GM12878 (cell line): ENCODE measurements at regions not wholly inside any gene's neighbourhood (a gene's known extent, or its start where the extent isn't known, plus 50 kb on each side); places are given as distances from the start of the nearest gene placed in this dataset.

Source experiments
- ATAC-seq: fragments of 200-7000 bp; cut with Tn5 transposase; 3 replicates; pipeline ENCODE4 v1.9.1; 2020; ENCODE audit warnings: mild to moderate bottlenecking, moderate library complexity
- BruUV-seq: library from RNA; stranded (reverse); fragments of 400-500 nt; replicated peaks from 2 replicates; lab custom pipeline; 2021; lab: Mats Ljungman, UMichigan
- CTCF ChIA-PET: fragments of 300-600 bp; sonication (Branson Sonifier 250); formaldehyde crosslinking; extraction: SDS; loops from one replicate; lab custom pipeline; 2021; ENCODE audit warnings: inconsistent platforms; lab: Yijun Ruan, JAX
- POLR2A ChIA-PET: fragments of 350-600 bp; formaldehyde crosslinking; extraction: SDS; loops from one replicate; lab custom pipeline; 2021; ENCODE audit warnings: inconsistent platforms; lab: Charles Lee
- RAD21 ChIA-PET: fragments of 300-600 bp; sonication (Branson Sonifier 250); formaldehyde crosslinking; loops from one replicate; lab custom pipeline; 2023; ENCODE audit warnings: antibody characterized with exemption; ENCODE audit not compliant: unreplicated experiment; lab: Charles Lee
- SMC1A ChIA-PET: fragments of 300-600 bp; sonication (Branson Sonifier 250); formaldehyde crosslinking; loops from one replicate; lab custom pipeline; 2023; ENCODE audit not compliant: unreplicated experiment, uncharacterized antibody; lab: Charles Lee
- DNase-seq: peaks from one replicate; pipeline ENCODE4 v3.0.0-alpha.2; 2011; ENCODE audit warnings: low read depth, low spot score
- FAIRE-seq: peaks from 3 replicates; lab custom pipeline; 2011; peaks lifted over from hg19 to GRCh38; lab: Jason Lieb, UNC
- H2AFZ ChIP-seq: 2 replicates; pipeline ENCODE4 v1.6.0; 2011; ENCODE audit warnings: low read depth, low read length, control low read depth; ENCODE audit not compliant: control insufficient read depth
- H3K27ac ChIP-seq: 2 replicates; pipeline ENCODE4 v1.5.1; 2011; ENCODE audit warnings: control low read depth; ENCODE audit not compliant: control insufficient read depth, insufficient read depth
- H3K27me3 ChIP-seq, 2 experiments: replicated peaks in 1 of 2; 2 replicates each; pipeline versions ENCODE4 v1.6.0 to v1.6.1; 2011; ENCODE audit warnings: low read length in 1 of 2; ENCODE audit not compliant: control insufficient read depth in 2 of 2, insufficient read depth in 2 of 2
- H3K36me3 ChIP-seq, 2 experiments: 2 replicates each; pipeline ENCODE4 v1.5.1; 2011; ENCODE audit warnings: low read length in 1 of 2; ENCODE audit not compliant: control insufficient read depth in 2 of 2, insufficient read depth in 2 of 2
- H3K4me1 ChIP-seq: 2 replicates; pipeline ENCODE4 v1.6.1; 2011; ENCODE audit warnings: mild to moderate bottlenecking, low read length, moderate library complexity, mixed read lengths; ENCODE audit not compliant: control insufficient read depth, insufficient read depth
- H3K4me2 ChIP-seq: 2 replicates; pipeline ENCODE4 v1.6.0; 2011; ENCODE audit warnings: control low read depth; ENCODE audit not compliant: control insufficient read depth, insufficient read depth
- H3K4me3 ChIP-seq: fragments of 200-600 bp; sonication (generic); 2 replicates; pipeline ENCODE4 v1.5.1; 2016
- H3K79me2 ChIP-seq: 2 replicates; pipeline ENCODE4 v1.6.0; 2011; ENCODE audit warnings: low read length; ENCODE audit not compliant: control insufficient read depth, insufficient read depth
- H3K9ac ChIP-seq: 2 replicates; pipeline ENCODE4 v1.8.0; 2011; ENCODE audit warnings: low read length, control low read depth, mixed read lengths; ENCODE audit not compliant: control insufficient read depth, insufficient read depth
- H3K9me3 ChIP-seq: replicated peaks from 3 replicates; pipeline ENCODE4 v1.5.1; 2011; ENCODE audit warnings: mild to moderate bottlenecking, low read length; ENCODE audit not compliant: control insufficient read depth, insufficient read depth
- H4K20me1 ChIP-seq: 2 replicates; pipeline ENCODE4 v1.6.0; 2011; ENCODE audit not compliant: control insufficient read depth, insufficient read depth
- KLF5 ChIP-seq: fragments of 450-650 bp; IDR thresholded peaks from 2 replicates; pipeline ENCODE4 v1.6.1; 2014; ENCODE audit warnings: mild to moderate bottlenecking; ENCODE audit not compliant: partially characterized antibody
- LARP7 ChIP-seq: fragments of 450-650 bp; IDR thresholded peaks from 2 replicates; pipeline ENCODE4 v1.6.1; 2017; ENCODE audit warnings: mild to moderate bottlenecking
- MYB ChIP-seq: fragments of 150-350 bp; IDR thresholded peaks from 2 replicates; pipeline ENCODE4 v1.6.1; 2014; ENCODE audit warnings: mild to moderate bottlenecking, low read depth, low read length, borderline replicate concordance
- RUNX3 ChIP-seq: IDR thresholded peaks from 2 replicates; pipeline ENCODE4 v1.6.1; 2012; ENCODE audit warnings: low read length, inconsistent platforms
- SMAD1 ChIP-seq: fragments of 450-650 bp; IDR thresholded peaks from 2 replicates; pipeline ENCODE4 v1.6.1; 2018; ENCODE audit warnings: mild to moderate bottlenecking, low read depth; ENCODE audit not compliant: partially characterized antibody
- SPI1 ChIP-seq: IDR thresholded peaks from 2 replicates; pipeline ENCODE4 v1.6.1; 2011; ENCODE audit warnings: low read depth, mild to moderate bottlenecking, low read length, moderate library complexity, borderline replicate concordance; ENCODE audit not compliant: insufficient read depth
- WRNIP1 ChIP-seq: IDR thresholded peaks from 2 replicates; pipeline ENCODE4 v1.6.1; 2011; ENCODE audit warnings: low read depth, low read length, improper control_type of control experiment, borderline replicate concordance
- WGBS: methylation state at CpG from one replicate; pipeline ENCODE4 v1.1.6; 2016; ENCODE audit warnings: low lambda C conversion rate; ENCODE audit not compliant: insufficient replicate concordance, insufficient coverage; ENCODE audit errors: missing lambda C conversion rate; 5-methylcytosine and 5-hydroxymethylcytosine counted together
- in situ Hi-C: fragments of 300-500 bp; cut with MboI; formaldehyde crosslinking; loops from 9 replicates; pipeline ENCODE4 v1.14.3; 2018; ENCODE audit warnings: mixed read lengths
- intact Hi-C: fragments of 100-400 bp; cut with micrococcal nuclease; formaldehyde crosslinking; loops from one replicate; pipeline ENCODE4 v1.14.2; 2022; ENCODE audit not compliant: unreplicated experiment
- TF ChIP-seq, protein P1 (sequence below): fragments of 450-650 bp; IDR thresholded peaks from 2 replicates; pipeline ENCODE4 v1.6.1; 2017; ENCODE audit warnings: antibody characterized with exemption, mild to moderate bottlenecking, moderate library complexity
- TF ChIP-seq, protein P2 (sequence below): fragments of 150-350 bp; IDR thresholded peaks from 2 replicates; pipeline ENCODE4 v1.6.1; 2014; ENCODE audit warnings: mild to moderate bottlenecking, low read depth, low read length
- TF ChIP-seq, protein P3 (sequence below): IDR thresholded peaks from 2 replicates; pipeline ENCODE4 v1.6.1; 2011; ENCODE audit warnings: low read depth, low read length, improper control_type of control experiment, borderline replicate concordance
- TF ChIP-seq, protein P4 (sequence below): IDR thresholded peaks from 2 replicates; pipeline ENCODE4 v1.6.1; 2011; ENCODE audit warnings: borderline replicate concordance, low read depth, mild to moderate bottlenecking, moderate library complexity, low read length; ENCODE audit not compliant: insufficient read depth, poor library complexity, severe bottlenecking
- TF ChIP-seq, protein P5 (sequence below): fragments of 450-650 bp; IDR thresholded peaks from 2 replicates; pipeline ENCODE4 v1.6.1; 2017; ENCODE audit warnings: borderline replicate concordance
- TF ChIP-seq, protein P6 (sequence below): IDR thresholded peaks from 2 replicates; pipeline ENCODE4 v1.6.1; 2012; ENCODE audit warnings: low read length, inconsistent platforms

DNA sequence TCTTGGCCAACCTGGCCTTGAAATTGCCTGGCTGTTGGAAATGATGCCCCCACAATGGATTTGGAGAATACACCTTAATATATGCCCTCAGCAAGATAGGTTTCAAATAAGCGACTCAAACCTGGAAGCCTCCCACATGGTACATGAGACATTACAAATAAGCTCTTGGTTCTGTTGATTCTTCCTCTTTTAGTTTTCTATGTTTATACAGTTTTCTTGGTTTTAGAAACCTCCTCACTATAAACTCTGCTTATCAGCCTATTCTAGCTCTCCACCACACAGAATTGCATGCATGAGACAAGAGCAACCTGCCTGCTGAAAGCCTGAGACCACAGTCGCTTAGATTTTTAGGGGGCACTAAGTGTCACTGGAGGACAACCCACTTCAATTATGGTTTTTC is 108.8 kb upstream of the PREP start:
- in situ Hi-C loops, result no loop called here
- BruUV-seq, result no TSS peak
- ChIA-PET CTCF (interaction anchor here (0.9 to 1.2 kb wide), 2 partner anchors 80 to 133 kb away, joined by 3 to 4 read pairs; no protein-coding TSS in a partner anchor), RAD21 (interaction anchor here (0.6 to 1.1 kb wide), 2 partner anchors 54 to 138 kb away, joined by 4 read pairs; no protein-coding TSS in a partner anchor), POLR2A (interaction anchor here (1.9 kb wide), 1 partner anchor 10 kb away, joined by 5 read pairs; no protein-coding TSS in a partner anchor), SMC1A (interaction anchor here (0.8 to 2.3 kb wide), 9 partner anchors 10 to 584 kb away, joined by 3 to 15 read pairs (median 4); no protein-coding TSS in a partner anchor)
- H3K79me2 ChIP-seq, result no peaks in the 10 kb centered on the region
- no peak overlapping the region for H3K9ac ChIP-seq
- H3K4me3 ChIP-seq, result no peak overlapping the region
- intact Hi-C loops, result no loop called here
- no peak for FAIRE-seq
- H3K4me1 ChIP-seq, result no peaks in the 10 kb centered on the region
- ATAC-seq, result peak; percentile 32
- no peak overlapping the region for H3K27ac ChIP-seq
- H3K27me3 ChIP-seq, result no peaks in the 10 kb centered on the region; a peak in 1 of 4 replicates
- no peak for DNase-seq
- H3K9me3 ChIP-seq, result no peaks in the 10 kb centered on the region; the same call in 2 of the 3 replicates
- WGBS, result 87% methylated on average over 2 of the region's 2 CpGs
- H3K4me2 ChIP-seq, result no peak overlapping the region
- H4K20me1 ChIP-seq, result no peaks in the 10 kb centered on the region
- H2AFZ ChIP-seq, result no peak overlapping the region
- H3K36me3 ChIP-seq, result no peaks in the 10 kb centered on the region
- no peak for TF ChIP-seq SPI1
- TF ChIP-seq MYB, result no peak
- TF ChIP-seq, protein P1, sequence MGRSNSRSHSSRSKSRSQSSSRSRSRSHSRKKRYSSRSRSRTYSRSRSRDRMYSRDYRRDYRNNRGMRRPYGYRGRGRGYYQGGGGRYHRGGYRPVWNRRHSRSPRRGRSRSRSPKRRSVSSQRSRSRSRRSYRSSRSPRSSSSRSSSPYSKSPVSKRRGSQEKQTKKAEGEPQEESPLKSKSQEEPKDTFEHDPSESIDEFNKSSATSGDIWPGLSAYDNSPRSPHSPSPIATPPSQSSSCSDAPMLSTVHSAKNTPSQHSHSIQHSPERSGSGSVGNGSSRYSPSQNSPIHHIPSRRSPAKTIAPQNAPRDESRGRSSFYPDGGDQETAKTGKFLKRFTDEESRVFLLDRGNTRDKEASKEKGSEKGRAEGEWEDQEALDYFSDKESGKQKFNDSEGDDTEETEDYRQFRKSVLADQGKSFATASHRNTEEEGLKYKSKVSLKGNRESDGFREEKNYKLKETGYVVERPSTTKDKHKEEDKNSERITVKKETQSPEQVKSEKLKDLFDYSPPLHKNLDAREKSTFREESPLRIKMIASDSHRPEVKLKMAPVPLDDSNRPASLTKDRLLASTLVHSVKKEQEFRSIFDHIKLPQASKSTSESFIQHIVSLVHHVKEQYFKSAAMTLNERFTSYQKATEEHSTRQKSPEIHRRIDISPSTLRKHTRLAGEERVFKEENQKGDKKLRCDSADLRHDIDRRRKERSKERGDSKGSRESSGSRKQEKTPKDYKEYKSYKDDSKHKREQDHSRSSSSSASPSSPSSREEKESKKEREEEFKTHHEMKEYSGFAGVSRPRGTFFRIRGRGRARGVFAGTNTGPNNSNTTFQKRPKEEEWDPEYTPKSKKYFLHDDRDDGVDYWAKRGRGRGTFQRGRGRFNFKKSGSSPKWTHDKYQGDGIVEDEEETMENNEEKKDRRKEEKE, result no peak
- TF ChIP-seq, protein P2, sequence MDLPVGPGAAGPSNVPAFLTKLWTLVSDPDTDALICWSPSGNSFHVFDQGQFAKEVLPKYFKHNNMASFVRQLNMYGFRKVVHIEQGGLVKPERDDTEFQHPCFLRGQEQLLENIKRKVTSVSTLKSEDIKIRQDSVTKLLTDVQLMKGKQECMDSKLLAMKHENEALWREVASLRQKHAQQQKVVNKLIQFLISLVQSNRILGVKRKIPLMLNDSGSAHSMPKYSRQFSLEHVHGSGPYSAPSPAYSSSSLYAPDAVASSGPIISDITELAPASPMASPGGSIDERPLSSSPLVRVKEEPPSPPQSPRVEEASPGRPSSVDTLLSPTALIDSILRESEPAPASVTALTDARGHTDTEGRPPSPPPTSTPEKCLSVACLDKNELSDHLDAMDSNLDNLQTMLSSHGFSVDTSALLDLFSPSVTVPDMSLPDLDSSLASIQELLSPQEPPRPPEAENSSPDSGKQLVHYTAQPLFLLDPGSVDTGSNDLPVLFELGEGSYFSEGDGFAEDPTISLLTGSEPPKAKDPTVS, result no peak
- no peak for TF ChIP-seq KLF5
- TF ChIP-seq LARP7, result no peak
- no peak for TF ChIP-seq RUNX3
- TF ChIP-seq, protein P3, sequence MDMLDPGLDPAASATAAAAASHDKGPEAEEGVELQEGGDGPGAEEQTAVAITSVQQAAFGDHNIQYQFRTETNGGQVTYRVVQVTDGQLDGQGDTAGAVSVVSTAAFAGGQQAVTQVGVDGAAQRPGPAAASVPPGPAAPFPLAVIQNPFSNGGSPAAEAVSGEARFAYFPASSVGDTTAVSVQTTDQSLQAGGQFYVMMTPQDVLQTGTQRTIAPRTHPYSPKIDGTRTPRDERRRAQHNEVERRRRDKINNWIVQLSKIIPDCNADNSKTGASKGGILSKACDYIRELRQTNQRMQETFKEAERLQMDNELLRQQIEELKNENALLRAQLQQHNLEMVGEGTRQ, result no peak
- no peak for TF ChIP-seq SMAD1
- TF ChIP-seq, protein P4, sequence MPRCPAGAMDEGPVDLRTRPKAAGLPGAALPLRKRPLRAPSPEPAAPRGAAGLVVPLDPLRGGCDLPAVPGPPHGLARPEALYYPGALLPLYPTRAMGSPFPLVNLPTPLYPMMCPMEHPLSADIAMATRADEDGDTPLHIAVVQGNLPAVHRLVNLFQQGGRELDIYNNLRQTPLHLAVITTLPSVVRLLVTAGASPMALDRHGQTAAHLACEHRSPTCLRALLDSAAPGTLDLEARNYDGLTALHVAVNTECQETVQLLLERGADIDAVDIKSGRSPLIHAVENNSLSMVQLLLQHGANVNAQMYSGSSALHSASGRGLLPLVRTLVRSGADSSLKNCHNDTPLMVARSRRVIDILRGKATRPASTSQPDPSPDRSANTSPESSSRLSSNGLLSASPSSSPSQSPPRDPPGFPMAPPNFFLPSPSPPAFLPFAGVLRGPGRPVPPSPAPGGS, result no peak
- TF ChIP-seq, protein P5, sequence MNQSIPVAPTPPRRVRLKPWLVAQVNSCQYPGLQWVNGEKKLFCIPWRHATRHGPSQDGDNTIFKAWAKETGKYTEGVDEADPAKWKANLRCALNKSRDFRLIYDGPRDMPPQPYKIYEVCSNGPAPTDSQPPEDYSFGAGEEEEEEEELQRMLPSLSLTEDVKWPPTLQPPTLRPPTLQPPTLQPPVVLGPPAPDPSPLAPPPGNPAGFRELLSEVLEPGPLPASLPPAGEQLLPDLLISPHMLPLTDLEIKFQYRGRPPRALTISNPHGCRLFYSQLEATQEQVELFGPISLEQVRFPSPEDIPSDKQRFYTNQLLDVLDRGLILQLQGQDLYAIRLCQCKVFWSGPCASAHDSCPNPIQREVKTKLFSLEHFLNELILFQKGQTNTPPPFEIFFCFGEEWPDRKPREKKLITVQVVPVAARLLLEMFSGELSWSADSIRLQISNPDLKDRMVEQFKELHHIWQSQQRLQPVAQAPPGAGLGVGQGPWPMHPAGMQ, result no peak
- TF ChIP-seq WRNIP1, result no peak
- TF ChIP-seq, protein P6, sequence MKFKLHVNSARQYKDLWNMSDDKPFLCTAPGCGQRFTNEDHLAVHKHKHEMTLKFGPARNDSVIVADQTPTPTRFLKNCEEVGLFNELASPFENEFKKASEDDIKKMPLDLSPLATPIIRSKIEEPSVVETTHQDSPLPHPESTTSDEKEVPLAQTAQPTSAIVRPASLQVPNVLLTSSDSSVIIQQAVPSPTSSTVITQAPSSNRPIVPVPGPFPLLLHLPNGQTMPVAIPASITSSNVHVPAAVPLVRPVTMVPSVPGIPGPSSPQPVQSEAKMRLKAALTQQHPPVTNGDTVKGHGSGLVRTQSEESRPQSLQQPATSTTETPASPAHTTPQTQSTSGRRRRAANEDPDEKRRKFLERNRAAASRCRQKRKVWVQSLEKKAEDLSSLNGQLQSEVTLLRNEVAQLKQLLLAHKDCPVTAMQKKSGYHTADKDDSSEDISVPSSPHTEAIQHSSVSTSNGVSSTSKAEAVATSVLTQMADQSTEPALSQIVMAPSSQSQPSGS, result no peak
